ENCODE measurements at regions not wholly inside any gene's neighbourhood (a gene's known extent, or its start where the extent isn't known, plus 50 kb on each side); places are given as distances from the start of the nearest gene placed in this dataset.

DNA sequence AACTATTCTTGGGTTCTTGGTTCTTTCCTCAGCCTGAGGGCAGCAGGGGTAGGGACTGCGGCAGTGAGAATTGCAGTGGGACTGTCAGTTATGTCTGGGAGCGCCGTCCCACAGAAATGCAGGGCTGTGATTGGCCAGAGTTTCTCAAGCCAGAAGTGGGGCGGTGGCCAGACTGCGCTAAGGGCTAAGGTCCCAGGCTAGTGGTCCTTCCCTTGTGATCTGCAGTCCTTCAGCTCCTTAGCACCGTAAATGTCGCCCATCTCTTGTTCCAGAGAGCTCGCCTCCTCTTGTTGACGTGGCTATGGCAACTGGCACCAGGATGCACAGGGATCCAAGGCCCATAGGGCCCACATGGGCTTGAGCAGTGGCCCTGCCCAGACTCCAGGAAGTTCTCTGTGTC lies 223.5 kb downstream of the GRIA2 start:
- DNase-seq: no peak

DNA sequence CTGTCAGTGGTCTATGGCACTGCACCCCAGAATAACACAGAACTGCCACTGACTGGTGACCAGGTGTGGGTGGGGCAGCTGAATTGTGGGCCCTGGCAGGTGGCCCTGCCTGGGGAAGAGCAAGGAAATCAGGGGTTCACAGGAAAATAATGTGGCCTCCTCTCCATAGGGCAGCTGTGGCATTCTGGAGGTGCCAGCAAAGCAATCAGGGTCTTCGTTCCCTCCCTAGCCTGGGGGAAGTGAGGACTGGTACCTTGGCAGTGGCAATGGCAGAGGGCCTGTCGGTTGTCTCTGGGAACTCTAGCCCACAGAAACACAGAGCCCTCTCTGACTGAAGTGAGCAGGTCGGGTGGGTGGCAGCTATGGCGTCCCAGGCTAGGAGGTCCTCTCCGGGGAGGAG lies 223.0 kb downstream of the GRIA2 start:
- DNase-seq: no peak

DNA sequence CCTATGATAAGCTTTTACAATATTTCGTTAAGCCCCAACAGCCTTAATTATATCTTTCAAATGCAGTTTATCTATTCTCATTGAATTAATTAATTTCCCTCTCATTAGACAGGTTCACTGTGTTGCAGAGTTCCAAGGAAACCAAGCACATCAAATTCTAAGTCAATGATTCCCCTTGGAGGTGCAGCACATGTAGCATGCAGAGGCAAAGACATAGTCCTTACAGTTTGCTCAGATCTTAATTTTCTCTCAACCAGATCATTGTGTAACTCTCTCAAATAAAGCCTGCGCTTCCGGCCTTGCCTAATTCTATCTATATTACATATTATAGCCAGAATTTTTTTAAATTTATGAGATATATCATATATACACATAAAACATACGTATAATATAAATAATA lies 205.4 kb downstream of the GRIA2 start:
- no peak for DNase-seq

DNA sequence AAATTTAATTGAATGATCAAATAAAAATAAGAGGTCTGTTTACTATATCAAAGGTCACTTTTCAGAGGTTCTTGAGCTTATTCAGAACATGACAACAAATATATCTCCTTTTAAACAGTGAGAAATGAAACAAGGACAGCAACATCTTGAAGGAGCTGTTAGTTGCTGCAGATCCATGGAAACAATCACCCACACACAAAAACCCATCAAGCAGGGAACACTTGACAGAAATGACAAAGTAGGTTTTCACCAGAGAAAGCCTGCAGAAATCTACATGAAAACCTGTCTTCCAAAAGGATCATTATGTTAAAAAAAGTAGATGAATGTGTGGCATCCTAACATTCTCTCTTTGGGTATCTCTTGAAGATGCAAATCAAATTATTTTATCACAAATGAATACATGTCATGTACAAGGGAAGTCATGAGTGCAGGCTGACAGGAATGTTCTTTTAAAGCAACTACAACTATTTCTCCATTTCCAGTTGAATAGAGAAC lies 203.0 kb downstream of the GRIA2 start:
- DNase-seq: no peak

DNA sequence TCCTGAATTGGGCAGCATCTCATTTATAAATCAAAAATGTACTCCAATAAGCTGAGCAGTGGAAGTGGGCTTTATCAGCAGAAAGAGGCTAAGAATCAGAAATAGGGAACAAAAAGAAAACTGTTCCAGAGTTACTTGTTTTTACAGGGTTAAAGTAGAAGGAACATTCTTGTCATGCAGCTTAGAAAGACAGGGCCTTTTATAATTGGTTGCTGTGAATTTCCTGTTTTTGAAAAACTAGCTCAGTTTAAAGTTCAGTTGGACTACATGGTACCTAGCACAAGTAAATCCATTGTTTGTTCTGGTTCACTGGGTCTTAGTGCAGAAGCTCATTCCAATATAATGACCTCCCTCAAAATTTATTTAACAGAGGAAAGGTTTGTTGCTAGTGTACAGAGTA lies 200.8 kb downstream of the GRIA2 start:
- DNase-seq: no peak

Data from NCI-H226 (cell line).